Liver (tissue), 7 donors: ENCODE measurements at regions not wholly inside any gene's neighbourhood (a gene's known extent, or its start where the extent isn't known, plus 50 kb on each side); places are given as distances from the start of the nearest gene placed in this dataset.

ENCODE experiments used
- DNase-seq: peaks from one replicate; pipeline ENCODE4 v3.0.0-alpha.2; 2017; ENCODE audit warnings: low spot score
- H3K27ac ChIP-seq, 2 donors: one replicate each; pipeline ENCODE4 v1.7.0; 2013; ENCODE audit warnings: inconsistent platforms in 2 of 2, low read length in 2 of 2, control low read depth in 1 of 2, low read depth in 1 of 2, mild to moderate bottlenecking in 1 of 2
- H3K27me3 ChIP-seq, 4 donors: one replicate each; pipeline versions ENCODE4 v1.6.1 to v1.7.0; 2013; ENCODE audit warnings: low read length in 3 of 4, inconsistent platforms in 1 of 4, mild to moderate bottlenecking in 1 of 4, moderate library complexity in 1 of 4; ENCODE audit not compliant: control insufficient read depth in 4 of 4, insufficient read depth in 4 of 4
- H3K36me3 ChIP-seq, 4 donors: one replicate each; pipeline versions ENCODE4 v1.6.1 to v1.7.0; 2013; ENCODE audit warnings: low read length in 3 of 4, mild to moderate bottlenecking in 3 of 4, low read depth in 1 of 4, moderate library complexity in 1 of 4; ENCODE audit not compliant: control insufficient read depth in 4 of 4, insufficient read depth in 3 of 4
- H3K4me1 ChIP-seq, 4 donors: one replicate each; pipeline versions ENCODE4 v1.6.1 to v1.7.0; 2013; ENCODE audit warnings: low read length in 3 of 4, mild to moderate bottlenecking in 3 of 4, moderate library complexity in 1 of 4; ENCODE audit not compliant: control insufficient read depth in 4 of 4, insufficient read depth in 4 of 4
- H3K4me3 ChIP-seq, 3 donors: one replicate each; pipeline versions ENCODE4 v1.6.1 to v1.7.0; 2013; ENCODE audit warnings: low read length in 3 of 3, control low read depth in 1 of 3, low read depth in 1 of 3, mild to moderate bottlenecking in 1 of 3
- H3K9ac ChIP-seq, 2 donors: one replicate each; pipeline ENCODE4 v1.7.0; 2013; ENCODE audit warnings: low read length in 2 of 2, mild to moderate bottlenecking in 2 of 2, moderate library complexity in 2 of 2, control low read depth in 1 of 2, low read depth in 1 of 2
- H3K9me3 ChIP-seq, 4 donors: one replicate each; pipeline versions ENCODE4 v1.6.1 to v1.7.0; 2013; ENCODE audit warnings: low read length in 3 of 4; ENCODE audit not compliant: control insufficient read depth in 4 of 4
- ATF3 ChIP-seq: IDR thresholded peaks from 2 replicates; pipeline ENCODE4 v1.6.1; 2016; ENCODE audit warnings: antibody characterized with exemption
- FOXA1 ChIP-seq: IDR thresholded peaks from 2 replicates; pipeline ENCODE4 v1.6.1; 2016; ENCODE audit warnings: antibody characterized with exemption
- FOXA2 ChIP-seq: IDR thresholded peaks from 2 replicates; pipeline ENCODE4 v1.6.1; 2016; ENCODE audit warnings: antibody characterized with exemption
- GABPA ChIP-seq, 2 donors: IDR thresholded peaks in 1 of 2; conservative IDR thresholded peaks in 1 of 2; 2 replicates each; pipeline ENCODE4 v1.6.1; 2016; ENCODE audit warnings: antibody characterized with exemption in 2 of 2, mild to moderate bottlenecking in 1 of 2, moderate library complexity in 1 of 2
- HNF4A ChIP-seq, 2 donors: conservative IDR thresholded peaks; 2 replicates each; pipeline ENCODE4 v1.6.1; 2016; ENCODE audit warnings: antibody characterized with exemption in 2 of 2, mild to moderate bottlenecking in 2 of 2
- HNF4G ChIP-seq: IDR thresholded peaks from 2 replicates; pipeline ENCODE4 v1.6.1; 2016; ENCODE audit warnings: antibody characterized with exemption
- JUND ChIP-seq, 2 donors: IDR thresholded peaks; 2 replicates each; pipeline ENCODE4 v1.6.1; 2016; ENCODE audit warnings: antibody characterized with exemption in 2 of 2
- NR2F2 ChIP-seq: IDR thresholded peaks from 2 replicates; pipeline ENCODE4 v1.6.1; 2016; ENCODE audit warnings: antibody characterized with exemption
- RAD21 ChIP-seq, 2 donors: IDR thresholded peaks; 2 replicates each; pipeline ENCODE4 v1.6.1; 2016; ENCODE audit warnings: antibody characterized with exemption in 2 of 2, mild to moderate bottlenecking in 2 of 2
- RXRA ChIP-seq, 2 donors: IDR thresholded peaks; 2 replicates each; pipeline ENCODE4 v1.6.1; 2017 to 2018; ENCODE audit warnings: antibody characterized with exemption in 2 of 2, mild to moderate bottlenecking in 1 of 2
- SP1 ChIP-seq: IDR thresholded peaks from 2 replicates; pipeline ENCODE4 v1.6.1; 2018; ENCODE audit warnings: antibody characterized with exemption, mild to moderate bottlenecking
- YY1 ChIP-seq: IDR thresholded peaks from 2 replicates; pipeline ENCODE4 v1.6.1; 2016; ENCODE audit warnings: antibody characterized with exemption, mild to moderate bottlenecking
- ZBTB33 ChIP-seq: IDR thresholded peaks from 2 replicates; pipeline ENCODE4 v1.6.1; 2016; ENCODE audit warnings: antibody characterized with exemption
- WGBS: extraction: QIAGEN DNeasy Blood & Tissue Kit; methylation state at CpG from one replicate; pipeline ENCODE4 v1.1.7; 2013; 5-methylcytosine and 5-hydroxymethylcytosine counted together
- TF ChIP-seq, protein P1 (sequence below): IDR thresholded peaks from 2 replicates; pipeline ENCODE4 v1.6.1; 2016; ENCODE audit warnings: antibody characterized with exemption, mild to moderate bottlenecking
- TF ChIP-seq, protein P2 (sequence below): IDR thresholded peaks from 2 replicates; pipeline ENCODE4 v1.6.1; 2016; ENCODE audit warnings: antibody characterized with exemption
- donor health status: healthy.
- donor health status: healthy.
- donor health status: healthy.
- donor health status: healthy.

DNA sequence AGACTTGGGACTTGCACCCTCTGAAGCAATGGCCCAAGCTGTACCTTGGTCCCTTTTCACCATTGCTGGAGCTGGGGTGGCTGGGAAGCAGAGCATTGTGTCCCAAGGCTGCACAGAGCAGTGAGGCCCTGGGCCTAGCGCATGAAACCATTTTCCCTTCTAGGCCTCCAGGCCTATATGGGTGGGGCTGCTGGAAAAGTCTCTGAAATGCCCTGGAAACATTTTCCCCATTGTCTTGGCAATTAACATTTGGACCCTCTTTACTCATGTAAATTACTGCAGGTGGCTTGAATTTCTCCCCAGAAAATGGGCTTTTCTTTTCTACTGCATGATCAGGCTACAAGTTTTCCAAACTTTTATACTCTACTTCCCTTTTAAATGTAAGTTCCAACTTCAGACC lies 510.5 kb downstream of the SLITRK6 start:
- Histone ChIP-seq H3K27ac (no peak overlapping the region), H3K4me1 (no peaks in the 10 kb centered on the region), H3K9ac (no peak overlapping the region), H3K4me3 (no peak overlapping the region), H3K27me3 (peaks cover 0 to 1% (median 0%) of the 10 kb centered on the region in 4 donors), H3K36me3 (no peaks in the 10 kb centered on the region), H3K9me3 (peaks cover 0 to 1% (median 0%) of the 10 kb centered on the region in 4 donors)
- WGBS = 95% methylated on average over 1 of the region's 1 CpG
- no peak for TF ChIP-seq ATF3
- TF ChIP-seq, protein P1, sequence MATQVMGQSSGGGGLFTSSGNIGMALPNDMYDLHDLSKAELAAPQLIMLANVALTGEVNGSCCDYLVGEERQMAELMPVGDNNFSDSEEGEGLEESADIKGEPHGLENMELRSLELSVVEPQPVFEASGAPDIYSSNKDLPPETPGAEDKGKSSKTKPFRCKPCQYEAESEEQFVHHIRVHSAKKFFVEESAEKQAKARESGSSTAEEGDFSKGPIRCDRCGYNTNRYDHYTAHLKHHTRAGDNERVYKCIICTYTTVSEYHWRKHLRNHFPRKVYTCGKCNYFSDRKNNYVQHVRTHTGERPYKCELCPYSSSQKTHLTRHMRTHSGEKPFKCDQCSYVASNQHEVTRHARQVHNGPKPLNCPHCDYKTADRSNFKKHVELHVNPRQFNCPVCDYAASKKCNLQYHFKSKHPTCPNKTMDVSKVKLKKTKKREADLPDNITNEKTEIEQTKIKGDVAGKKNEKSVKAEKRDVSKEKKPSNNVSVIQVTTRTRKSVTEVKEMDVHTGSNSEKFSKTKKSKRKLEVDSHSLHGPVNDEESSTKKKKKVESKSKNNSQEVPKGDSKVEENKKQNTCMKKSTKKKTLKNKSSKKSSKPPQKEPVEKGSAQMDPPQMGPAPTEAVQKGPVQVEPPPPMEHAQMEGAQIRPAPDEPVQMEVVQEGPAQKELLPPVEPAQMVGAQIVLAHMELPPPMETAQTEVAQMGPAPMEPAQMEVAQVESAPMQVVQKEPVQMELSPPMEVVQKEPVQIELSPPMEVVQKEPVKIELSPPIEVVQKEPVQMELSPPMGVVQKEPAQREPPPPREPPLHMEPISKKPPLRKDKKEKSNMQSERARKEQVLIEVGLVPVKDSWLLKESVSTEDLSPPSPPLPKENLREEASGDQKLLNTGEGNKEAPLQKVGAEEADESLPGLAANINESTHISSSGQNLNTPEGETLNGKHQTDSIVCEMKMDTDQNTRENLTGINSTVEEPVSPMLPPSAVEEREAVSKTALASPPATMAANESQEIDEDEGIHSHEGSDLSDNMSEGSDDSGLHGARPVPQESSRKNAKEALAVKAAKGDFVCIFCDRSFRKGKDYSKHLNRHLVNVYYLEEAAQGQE = no peak
- TF ChIP-seq ZBTB33 = no peak
- no peak for TF ChIP-seq RXRA (IDR thresholded peaks at IDR 0.05)
- TF ChIP-seq FOXA1 = no peak
- no peak for TF ChIP-seq HNF4A (conservative IDR thresholded peaks at IDR 0.05)
- no peak for TF ChIP-seq YY1
- TF ChIP-seq, protein P2, sequence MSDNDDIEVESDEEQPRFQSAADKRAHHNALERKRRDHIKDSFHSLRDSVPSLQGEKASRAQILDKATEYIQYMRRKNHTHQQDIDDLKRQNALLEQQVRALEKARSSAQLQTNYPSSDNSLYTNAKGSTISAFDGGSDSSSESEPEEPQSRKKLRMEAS = no peak
- TF ChIP-seq HNF4G = no peak
- TF ChIP-seq NR2F2 = no peak
- no peak for DNase-seq

- DNase-seq = no peak
- no peak for TF ChIP-seq RAD21 (IDR thresholded peaks at IDR 0.05)
- no peak for TF ChIP-seq SP1
- TF ChIP-seq NR2F2 = no peak
- TF ChIP-seq JUND (IDR thresholded peaks at IDR 0.05) = no peak
- TF ChIP-seq FOXA2 = no peak
- TF ChIP-seq GABPA (IDR thresholded peaks at IDR 0.05 in 1 of 2, conservative IDR thresholded peaks at IDR 0.05 in 1 of 2) = no peak
- H3K9me3 ChIP-seq = peaks cover 0 to 1% (median 0%) of the 10 kb centered on the region in 4 donors
- H3K27ac ChIP-seq = no peak overlapping the region
- H3K9ac ChIP-seq = no peak overlapping the region
- peaks cover 0 to 5% (median 1%) of the 10 kb centered on the region in 4 donors for H3K27me3 ChIP-seq
- no peak overlapping the region for H3K4me3 ChIP-seq
- no peaks in the 10 kb centered on the region for H3K36me3 ChIP-seq
- H3K4me1 ChIP-seq = no peaks in the 10 kb centered on the region
Observed at GRCh38 chr13:85287528-85287927, 511.7 kb downstream of the SLITRK6 start.
